ENCODE measurements at regions not wholly inside any gene's neighbourhood (a gene's known extent, or its start where the extent isn't known, plus 50 kb on each side); places are given as distances from the start of the nearest gene placed in this dataset.
"Not testable (repeated sequence)": the region's sequence is repeated elsewhere in the genome, so short reads cannot be mapped to it uniquely, and the experiment has no call there.

DNA sequence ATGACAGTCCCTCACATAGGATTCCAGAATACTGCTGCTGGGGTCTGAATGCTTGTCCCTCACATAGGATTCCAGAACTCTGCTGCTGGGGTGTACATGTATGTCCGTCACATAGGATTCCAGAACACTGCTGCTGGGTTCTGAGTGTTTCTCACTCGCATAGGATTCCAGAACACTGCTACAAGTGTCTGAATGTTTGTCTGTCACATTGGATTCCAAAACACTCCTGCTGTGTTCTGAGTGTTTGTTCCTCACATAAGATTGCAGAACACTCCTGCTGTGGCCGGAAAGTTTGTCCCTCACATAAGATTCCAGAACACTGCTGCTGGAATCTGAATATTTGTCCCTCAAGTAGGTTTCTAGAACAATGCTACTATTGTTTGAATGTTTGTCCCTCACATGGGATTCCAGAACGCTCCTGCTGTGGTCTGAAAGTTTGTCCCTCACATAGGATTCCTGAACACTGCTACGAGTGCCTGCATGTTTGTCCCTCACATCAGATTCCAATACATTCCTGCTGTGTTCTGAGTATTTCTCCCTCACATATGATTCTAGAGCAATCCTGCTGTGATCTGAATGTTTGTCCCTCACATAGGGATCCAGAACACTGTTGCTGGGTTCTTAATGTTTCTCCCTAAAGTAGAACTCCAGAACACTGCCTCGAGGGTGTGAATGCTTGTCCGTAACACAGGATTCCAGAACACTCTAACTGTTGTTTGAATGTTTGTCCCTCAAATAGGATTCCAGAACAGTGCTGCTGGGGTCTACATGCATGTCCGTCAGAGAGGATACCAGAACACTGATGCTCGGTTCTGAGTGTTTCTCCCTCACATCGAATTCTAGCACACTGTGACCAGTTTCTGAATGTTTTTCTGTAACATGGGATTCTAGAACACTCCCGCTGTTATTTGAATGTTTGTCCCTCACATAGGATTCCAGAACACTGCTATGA lies 200.4 kb downstream of the FOXD4L6 start:
- no peak overlapping the region for H3K4me3 ChIP-seq (ENCODE audit: low read depth, low read length)
- TF ChIP-seq, protein P1, sequence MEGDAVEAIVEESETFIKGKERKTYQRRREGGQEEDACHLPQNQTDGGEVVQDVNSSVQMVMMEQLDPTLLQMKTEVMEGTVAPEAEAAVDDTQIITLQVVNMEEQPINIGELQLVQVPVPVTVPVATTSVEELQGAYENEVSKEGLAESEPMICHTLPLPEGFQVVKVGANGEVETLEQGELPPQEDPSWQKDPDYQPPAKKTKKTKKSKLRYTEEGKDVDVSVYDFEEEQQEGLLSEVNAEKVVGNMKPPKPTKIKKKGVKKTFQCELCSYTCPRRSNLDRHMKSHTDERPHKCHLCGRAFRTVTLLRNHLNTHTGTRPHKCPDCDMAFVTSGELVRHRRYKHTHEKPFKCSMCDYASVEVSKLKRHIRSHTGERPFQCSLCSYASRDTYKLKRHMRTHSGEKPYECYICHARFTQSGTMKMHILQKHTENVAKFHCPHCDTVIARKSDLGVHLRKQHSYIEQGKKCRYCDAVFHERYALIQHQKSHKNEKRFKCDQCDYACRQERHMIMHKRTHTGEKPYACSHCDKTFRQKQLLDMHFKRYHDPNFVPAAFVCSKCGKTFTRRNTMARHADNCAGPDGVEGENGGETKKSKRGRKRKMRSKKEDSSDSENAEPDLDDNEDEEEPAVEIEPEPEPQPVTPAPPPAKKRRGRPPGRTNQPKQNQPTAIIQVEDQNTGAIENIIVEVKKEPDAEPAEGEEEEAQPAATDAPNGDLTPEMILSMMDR (IDR thresholded peaks at IDR 0.05; ENCODE audit: control insufficient read depth, extremely low read depth, insufficient read depth), result no peak
- no peak for DNase-seq (ENCODE audit: low read depth)

DNA sequence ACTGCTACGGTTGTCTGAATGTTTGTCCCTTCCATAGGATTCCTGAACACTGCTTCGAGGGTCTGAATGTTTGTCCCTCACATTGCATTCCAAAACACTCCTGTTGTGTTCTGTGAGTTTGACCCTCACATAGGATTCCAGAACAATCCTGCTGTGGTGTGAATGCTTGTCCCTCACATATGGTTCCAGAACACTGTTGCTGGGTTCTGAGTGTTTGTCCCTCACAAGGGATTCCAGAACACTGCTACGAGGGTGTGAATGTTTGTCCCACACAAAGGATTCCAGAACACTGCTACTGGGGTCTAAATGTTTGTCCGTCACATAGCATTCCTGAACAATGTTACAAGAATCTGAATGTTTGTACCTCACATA lies 201.2 kb downstream of the FOXD4L6 start:
- TF ChIP-seq, protein P1 (IDR thresholded peaks at IDR 0.05; ENCODE audit: control insufficient read depth, extremely low read depth, insufficient read depth), result no peak
- no peak for DNase-seq (ENCODE audit: low read depth)
- no peak overlapping the region for H3K4me3 ChIP-seq (ENCODE audit: low read depth, low read length)

DNA sequence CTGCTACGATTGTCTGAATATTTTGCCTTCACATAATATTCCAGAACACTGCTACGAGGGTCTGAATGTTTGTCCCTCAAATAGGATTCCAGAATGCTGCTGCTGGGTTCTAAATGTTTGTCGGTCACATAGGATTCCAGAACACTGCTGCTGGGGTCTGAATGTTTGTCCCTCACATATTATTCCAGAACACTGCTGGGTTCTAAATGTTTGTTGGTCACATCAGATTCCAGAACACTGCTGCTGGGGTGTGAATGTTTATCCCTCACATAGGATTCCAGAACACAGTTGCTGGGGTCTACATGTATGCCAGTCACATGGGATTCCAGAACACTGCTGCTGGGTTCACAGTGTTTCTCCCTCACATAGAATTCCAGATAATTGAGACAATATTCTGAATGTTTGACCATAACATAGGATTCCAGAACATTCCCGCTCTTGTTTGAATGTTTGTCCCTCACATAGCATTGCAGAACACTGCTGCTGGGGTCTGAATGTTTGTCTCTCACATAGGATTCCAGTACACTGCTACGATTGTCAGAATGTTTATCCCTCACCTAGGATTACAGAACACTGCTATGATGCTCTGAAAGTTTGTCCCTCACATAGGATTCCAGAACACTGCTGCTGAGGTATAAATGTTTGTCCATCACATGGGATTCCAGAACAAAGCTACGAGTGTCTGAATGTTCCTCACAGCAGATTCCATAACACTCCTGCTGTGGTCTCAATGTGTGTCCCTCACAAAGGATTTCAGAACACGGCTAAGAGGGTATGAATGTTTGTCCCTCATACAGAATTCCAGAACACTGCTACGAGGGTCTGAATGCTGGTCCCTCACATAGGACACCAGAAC lies 201.8 kb downstream of the FOXD4L6 start:
- TF ChIP-seq, protein P1 (IDR thresholded peaks at IDR 0.05; ENCODE audit: control insufficient read depth, extremely low read depth, insufficient read depth), result no peak
- no peak overlapping the region for H3K4me3 ChIP-seq (ENCODE audit: low read depth, low read length)

DNA sequence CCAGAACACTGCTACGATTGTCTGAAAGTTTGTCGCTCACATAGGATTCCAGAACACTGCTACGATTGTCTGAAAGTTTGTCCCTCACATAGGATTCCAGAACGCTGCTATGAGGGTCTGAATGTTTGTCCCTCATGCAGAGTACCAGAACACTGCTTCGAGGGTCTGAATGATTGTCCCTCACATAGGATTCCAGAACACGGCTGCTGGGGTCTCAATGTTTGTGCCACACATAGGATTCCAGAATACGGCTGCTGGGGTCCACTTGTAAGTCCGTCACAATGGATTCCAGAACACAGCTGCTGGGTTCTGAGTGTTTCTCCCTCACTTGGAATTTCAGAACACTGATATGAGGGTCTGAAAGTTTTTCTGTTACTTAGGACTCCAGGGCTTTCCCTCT lies 203.3 kb downstream of the FOXD4L6 start:
- TF ChIP-seq, protein P1 (IDR thresholded peaks at IDR 0.05; ENCODE audit: control insufficient read depth, extremely low read depth, insufficient read depth), result no peak
- no peak for DNase-seq (ENCODE audit: low read depth)
- no peak overlapping the region for H3K4me3 ChIP-seq (ENCODE audit: low read depth, low read length)

More for the DNA sequence above, 201.8 kb downstream of the FOXD4L6 start:
- DNase-seq (ENCODE audit: low read depth), result no peak

DNA sequence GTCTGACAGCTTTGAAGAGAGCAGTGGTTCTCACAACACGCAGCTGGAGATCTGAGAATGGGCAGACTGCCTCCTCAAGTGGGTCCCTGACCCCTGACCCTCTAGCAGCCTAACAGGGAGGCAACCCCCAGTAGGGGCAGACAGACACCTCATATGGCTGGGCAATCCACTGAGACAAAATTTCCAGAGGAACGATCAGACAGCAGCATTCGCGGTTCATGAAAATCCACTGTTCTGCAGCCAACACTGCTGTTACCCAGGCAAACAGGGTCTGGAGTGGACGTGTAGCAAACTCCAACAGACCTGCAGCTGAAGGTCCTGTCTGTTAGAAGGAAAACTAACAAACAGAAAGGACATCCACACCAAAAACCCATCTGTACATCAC lies 212.1 kb downstream of the FOXD4L6 start:
- not testable (repeated sequence) for H3K4me3 ChIP-seq (ENCODE audit: low read depth, low read length); DNase-seq (ENCODE audit: low read depth)

DNA sequence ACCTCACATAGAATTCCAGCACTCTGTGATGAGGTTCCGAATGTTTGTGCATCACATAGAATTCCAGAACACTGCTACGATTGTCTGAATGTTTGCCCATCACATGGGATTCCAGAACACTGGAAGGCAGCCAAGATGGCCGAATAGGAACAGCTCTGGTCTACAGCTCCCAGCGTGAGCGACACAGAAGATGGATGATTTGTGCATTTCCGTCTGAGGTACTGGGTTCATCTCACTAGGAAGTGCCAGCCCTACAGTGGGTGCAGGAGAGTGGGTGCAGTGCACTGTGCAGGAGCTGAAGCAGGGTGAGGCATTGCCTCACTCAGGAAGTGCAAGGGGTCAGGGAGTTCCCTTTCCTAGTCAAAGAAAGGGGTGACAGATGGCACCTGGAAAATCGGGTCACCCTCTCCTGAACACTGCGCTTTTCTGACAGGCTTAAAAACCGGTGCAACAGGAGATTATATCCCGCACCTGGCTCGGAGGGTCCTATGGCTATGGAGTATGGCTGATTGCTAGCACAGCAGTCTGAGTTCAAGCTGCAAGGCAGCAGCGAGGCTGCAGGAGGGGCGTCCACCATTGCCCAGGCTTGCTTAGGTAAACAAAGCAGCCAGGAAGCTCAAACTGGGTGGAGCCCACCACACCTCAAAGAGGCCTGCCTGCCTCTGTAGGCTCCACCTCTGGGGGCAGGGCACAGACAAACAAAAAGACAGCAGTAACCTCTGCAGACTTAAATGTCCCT lies 212.7 kb downstream of the FOXD4L6 start:
- not testable (repeated sequence) for H3K4me3 ChIP-seq (ENCODE audit: low read depth, low read length)
- peak; percentile 35 for DNase-seq (ENCODE audit: low read depth)

DNA sequence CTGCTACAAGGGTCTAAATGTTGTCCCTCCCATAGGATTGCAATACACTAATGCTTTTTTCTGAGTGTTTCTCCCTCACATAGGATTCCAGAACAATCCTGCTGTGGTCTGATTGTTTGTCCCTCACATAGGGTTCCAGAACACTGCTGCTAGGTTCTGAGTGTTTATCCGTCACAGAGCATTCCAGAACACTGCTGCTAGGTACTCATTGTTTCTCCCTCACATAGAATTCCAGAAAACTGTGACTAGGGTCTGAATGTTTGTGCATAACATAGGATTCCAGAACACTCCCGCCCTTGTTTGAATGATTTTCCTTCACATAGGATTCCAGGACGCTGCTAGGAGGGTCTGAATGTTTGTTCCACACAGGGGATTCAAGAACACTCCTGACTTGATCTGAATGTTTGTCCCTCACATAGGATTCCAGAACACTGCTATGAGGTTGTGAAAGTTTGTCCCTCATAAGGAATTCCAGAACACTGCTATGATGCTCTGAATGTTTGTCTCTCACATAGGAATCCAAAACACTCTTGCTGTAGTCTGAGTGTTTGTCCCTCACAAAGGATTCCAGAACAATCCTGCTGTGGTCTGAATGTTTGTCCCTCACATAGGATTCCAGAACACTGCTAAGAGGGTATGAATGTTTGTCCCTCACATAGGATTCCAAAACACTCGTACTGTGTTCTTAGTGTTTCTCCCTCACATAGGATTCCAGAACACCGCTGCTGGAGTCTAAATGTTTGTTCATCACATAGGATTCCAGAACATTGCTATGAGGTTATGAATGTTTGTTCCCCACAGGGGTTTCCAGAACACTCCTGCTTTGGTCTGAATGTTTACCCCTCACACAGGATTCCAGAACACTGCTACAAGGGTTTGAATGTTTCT lies 213.5 kb downstream of the FOXD4L6 start:
- TF ChIP-seq, protein P1 (IDR thresholded peaks at IDR 0.05; ENCODE audit: control insufficient read depth, extremely low read depth, insufficient read depth), result no peak
- no peak overlapping the region for H3K4me3 ChIP-seq (ENCODE audit: low read depth, low read length)
- no peak for DNase-seq (ENCODE audit: low read depth)
